HG03060 (cell line): ENCODE measurements at regions not wholly inside any gene's neighbourhood (a gene's known extent, or its start where the extent isn't known, plus 50 kb on each side); places are given as distances from the start of the nearest gene placed in this dataset.

Experiments
- ATAC-seq: cut with Tn5 transposase; IDR thresholded peaks from one replicate; pipeline ENCODE4 v1.9.1; 2021; ENCODE audit warnings: low read depth, moderate number of reproducible peaks; ENCODE audit not compliant: unreplicated experiment

DNA sequence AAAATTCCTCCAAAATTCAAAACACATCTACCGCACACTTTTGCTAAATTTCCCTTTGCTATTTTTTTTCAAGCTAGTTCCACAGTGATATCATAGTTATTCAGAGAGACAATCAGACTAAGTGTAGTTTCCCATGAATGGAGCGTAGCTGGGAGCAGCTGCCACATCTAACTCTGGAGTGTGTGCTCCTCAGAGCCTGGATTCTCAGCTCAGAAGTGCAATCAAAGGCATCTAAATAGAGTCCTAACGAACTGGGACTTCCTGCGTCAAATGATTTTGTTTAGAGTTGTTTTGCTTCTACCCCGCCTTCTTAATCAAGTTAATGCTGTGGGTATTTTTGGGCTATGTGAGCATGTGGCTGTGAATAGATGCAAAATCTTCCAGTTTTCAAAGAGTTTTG, 160.3 kb downstream of the TMEM18 start:
- no peak for ATAC-seq

- no peak for ATAC-seq
Observed at GRCh38 chr2:516131-516530, 161.1 kb downstream of the TMEM18 start.

- no peak for ATAC-seq
Observed at GRCh38 chr2:515441-516127, 161.6 kb downstream of the TMEM18 start.

DNA sequence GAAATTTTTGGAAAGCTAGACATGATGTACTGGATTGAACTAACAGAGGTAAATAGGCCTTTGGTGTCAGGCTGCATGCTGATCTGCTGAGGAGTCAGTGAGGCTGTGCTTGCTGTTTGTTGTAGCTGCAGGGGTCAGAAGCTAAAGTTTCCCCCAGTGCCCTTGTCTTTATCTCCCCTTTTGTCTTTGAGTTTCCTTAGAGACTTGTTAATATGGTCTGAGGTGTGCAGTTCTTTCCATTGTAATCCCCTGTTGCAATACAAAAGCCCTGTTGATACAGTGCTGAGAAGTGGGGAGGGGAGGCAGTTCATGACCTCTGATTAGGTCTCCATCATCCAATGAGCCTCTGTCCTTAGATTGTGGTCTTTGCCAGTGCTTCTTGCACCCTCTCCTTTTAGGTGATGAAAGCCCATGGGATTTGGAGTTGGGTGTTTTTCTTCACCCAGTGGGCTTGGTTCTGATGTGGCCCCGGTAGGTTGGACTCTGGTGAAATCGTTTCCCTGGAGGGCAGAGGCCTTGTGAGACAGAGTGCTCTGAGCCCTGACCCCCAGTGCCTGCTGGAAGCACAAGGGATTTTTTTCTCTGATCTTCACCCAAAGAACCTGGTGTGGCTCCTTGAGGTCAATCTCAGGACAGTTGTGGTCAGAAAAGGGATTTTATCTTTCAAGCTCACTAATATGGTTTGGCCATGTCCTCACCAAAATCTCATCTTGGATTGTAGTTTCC, 163.1 kb downstream of the TMEM18 start:
- ATAC-seq, result no peak

DNA sequence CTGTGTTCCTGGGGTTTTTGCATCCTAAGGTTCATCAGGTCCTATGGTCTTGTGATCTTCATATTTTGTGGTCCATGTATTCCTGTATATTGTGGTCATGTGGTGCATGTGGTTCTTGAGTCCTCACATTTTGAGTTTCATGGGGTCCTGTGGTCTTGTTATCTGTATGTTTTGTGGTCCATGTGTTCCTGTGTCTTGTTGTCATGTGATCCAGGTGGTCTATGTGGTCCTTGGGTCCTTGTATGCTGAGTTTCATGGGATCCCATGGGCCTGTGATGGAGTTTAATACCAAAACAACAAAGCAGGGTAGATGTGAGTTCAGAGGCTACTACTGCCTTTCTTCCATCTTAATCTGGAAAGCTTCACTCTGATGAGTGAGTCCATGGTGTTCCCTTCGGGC, 166.4 kb downstream of the TMEM18 start:
- no peak for ATAC-seq

- ATAC-seq, result no peak
Observed at GRCh38 chr2:509888-510287, 167.3 kb downstream of the TMEM18 start.

- ATAC-seq, result no peak
Observed at GRCh38 chr2:508121-508520, 169.1 kb downstream of the TMEM18 start.

- no peak for ATAC-seq
Observed at GRCh38 chr2:506866-507265, 170.3 kb downstream of the TMEM18 start.

GRCh38 chr2:506451-506850, 170.8 kb downstream of the TMEM18 start:
- no peak for ATAC-seq

DNA sequence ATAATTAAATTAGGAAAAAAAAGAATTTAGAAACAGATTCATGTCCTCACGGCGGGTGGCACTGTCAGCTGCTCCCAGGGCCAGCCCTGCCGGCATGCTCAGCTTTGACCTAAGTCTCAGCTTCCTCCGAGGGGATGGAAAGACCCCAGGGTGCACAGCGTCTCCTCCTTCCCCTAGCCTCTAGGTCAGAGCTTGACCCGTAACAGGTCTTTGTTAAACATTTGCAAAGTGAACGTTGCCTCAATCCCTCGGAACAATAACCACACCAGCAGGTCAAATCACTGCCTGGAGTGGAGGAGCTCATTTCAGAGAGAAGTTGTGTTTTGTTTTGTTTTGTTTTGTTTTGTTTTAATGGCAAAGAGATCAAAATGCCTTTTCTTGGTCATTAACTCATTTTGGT, 171.3 kb downstream of the TMEM18 start:
- ATAC-seq, result no peak

GRCh38 chr2:503288-503999, 173.8 kb downstream of the TMEM18 start:
- ATAC-seq, result no peak

DNA sequence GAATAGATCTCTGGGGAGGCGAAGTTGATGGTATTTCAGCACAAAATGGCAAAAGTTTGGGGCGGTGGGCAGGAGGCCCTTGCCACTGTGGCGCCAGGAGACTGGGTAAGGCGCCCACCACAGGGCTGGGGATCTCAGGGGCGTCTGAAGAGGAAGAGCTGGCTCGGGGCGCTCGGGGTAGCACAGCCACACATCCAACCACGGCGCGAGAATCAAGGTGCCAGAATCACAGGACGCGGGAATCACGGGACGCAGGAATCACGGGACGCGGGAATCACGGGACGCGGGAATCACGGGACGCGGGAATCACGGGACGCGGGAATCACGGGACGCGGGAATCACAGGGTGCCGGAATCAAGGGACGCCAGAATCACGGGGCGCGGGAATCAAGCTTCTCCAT, 174.4 kb downstream of the TMEM18 start:
- ATAC-seq, result no peak

- ATAC-seq, result no peak
Observed at GRCh38 chr2:501667-502066, 175.5 kb downstream of the TMEM18 start.

DNA sequence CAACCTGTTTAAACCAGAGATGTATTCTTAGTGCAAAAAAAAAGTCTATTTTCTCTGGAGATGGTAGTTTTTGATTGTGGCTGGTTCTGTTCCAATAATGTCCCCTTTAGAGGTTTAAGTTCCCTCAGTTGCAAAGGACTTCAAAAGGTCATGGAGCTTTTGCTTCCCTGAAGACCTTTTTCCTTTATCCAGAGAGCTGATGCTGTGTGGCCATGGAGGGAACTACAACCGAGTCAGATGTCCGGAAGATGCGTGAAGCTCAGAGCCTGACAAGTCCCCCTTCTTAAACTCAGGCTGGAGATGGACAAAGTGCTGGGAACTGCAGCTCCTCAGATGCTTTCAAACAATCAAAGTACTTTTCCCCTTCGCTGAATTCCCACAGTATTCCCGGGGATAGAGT, 176.1 kb downstream of the TMEM18 start:
- ATAC-seq, result no peak

DNA sequence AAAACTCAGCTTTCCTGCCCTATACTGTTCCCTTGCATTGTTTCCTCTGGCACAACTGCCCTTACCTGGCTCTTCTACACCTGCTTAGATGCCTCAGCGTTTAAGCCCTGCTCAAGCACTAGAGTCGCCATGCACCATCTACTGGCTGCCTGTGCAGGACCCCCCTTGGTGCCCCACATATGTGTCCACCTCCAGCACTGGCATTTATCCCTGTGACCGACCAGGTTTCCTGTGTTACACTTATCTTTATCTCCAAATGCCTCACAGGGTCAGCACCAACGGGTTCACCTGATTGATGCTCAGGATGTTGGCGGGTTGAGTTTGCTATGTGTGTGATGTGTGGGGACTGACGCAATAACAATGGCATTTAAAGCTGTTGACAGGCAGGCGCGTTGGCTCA, 177.5 kb downstream of the TMEM18 start:
- no peak for ATAC-seq

DNA sequence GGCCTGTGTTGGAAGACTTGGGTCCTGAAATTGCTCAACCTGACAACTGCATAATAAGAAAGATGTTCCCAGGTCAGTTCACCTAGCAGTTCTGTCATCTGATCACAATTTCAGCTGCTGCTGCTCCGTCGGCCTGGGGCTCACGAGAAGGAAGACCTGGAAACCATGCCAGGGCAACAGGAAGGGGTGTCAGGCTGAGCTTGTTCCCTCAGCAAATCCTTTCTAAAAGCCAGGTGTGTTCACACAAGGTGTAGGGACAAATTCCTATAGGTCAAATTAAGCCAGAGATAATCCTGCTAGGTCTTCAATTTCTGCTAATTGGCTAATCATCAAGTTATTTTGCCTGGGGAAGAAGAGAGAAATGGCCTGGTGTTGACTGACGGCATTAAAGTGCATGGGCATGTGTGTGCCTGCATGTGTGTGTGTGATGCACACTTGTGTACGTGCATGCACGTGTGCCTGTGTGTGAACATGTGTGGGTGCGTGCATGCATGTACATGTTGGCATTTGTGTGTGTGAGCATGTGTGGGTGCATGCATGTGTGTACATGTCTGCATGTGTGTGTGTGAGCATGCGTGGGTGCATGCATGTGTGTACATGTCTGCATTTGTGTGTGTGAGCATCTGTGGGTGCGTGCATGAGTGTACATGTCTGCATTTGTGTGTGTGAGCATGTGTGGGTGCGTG, 178.6 kb downstream of the TMEM18 start:
- no peak for ATAC-seq

DNA sequence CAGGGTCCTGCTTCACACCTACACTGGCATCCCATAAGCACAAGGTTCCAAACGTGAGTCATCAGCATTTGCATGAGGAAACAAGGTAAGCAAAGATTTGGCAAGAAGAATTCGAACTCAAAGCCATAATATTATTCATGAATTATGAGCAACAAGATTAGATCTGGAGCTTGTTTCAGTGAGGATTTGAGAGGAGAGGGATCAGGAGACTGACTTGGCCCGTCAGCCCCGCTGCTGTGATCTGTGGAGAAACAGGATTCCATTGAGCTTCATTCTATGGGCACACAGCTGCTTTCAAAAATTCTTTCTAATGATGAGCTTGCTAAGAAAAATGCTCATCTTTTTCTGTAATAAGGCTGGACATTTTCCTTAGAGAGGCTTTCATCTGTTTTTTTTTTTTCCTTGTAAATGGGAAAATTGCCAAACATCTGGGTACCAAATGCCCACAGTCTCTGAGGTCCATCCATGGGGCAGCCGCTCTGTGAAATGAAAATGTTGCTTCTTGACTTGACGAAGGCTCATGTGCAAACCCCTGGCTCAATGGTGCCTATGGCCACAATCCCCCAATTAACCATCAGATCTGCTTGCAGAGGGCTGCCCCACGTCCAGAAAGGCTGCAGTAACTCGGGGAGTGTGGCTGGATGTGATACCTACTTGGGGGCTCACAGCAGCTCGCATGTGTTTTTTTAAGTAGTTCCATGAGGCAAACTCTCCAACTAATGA, 179.3 kb downstream of the TMEM18 start:
- ATAC-seq, result no peak

DNA sequence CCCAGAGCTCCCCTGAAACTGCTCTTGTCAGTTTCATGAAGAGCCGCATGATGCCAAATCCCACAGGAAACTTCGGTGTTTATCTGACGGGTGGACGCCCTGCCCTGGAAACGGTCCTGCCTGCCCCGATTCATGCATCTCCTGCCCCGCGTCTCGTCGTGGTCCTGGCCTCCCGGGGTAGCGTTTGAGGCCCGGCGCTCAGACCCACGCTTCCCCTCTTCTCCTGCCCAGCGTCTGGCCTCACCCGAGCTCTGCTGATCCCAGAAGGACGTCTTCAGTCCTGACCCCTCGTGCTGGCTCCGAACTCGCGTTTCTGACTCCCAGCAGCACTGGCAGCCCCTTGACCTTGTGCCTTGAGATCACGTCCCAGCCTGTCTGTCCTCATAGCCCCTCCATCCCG, 180.5 kb downstream of the TMEM18 start:
- no peak for ATAC-seq

GRCh38 chr2:495745-496275, 181.4 kb downstream of the TMEM18 start:
- no peak for ATAC-seq

DNA sequence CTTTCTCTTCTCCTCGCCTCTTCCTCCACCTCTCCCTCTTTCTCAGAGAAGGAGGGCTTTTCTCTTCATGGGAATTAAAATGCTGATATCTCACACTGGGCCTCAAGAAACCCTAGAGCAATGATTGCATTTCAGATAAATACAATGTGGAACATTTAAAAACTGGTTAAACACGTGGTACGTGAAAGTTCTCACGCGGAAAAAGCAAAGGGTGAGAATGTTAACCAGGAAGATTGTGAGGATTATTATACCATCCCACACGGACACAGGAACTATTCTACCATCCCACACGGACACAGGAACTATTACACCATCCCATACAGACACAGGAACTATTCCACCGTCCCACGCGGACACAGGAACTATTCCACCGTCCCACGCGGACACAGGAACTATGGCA, 182.4 kb downstream of the TMEM18 start:
- ATAC-seq, result no peak
